NB4 (cell line): ENCODE measurements at regions not wholly inside any gene's neighbourhood (a gene's known extent, or its start where the extent isn't known, plus 50 kb on each side); places are given as distances from the start of the nearest gene placed in this dataset.

Experiments
- DNase-seq: peaks from one replicate; pipeline ENCODE4 v3.0.0; 2010; ENCODE audit warnings: low read depth
- H3K4me3 ChIP-seq: one replicate; pipeline ENCODE4 v1.5.1; 2011; ENCODE audit warnings: mild to moderate bottlenecking, low read depth, low read length, moderate library complexity
- MYC ChIP-seq: IDR thresholded peaks from 2 replicates; pipeline ENCODE4 v1.6.1; 2011; ENCODE audit warnings: low read depth, low read length
- POLR2A ChIP-seq: IDR thresholded peaks from 2 replicates; pipeline ENCODE4 v1.6.1; 2011; ENCODE audit warnings: mild to moderate bottlenecking; ENCODE audit not compliant: insufficient read length; ENCODE audit errors: extremely low read depth
- TF ChIP-seq, protein P1 (sequence below): IDR thresholded peaks from one replicate; pipeline ENCODE4 v1.5.1; 2012; ENCODE audit warnings: low read depth, low read length
- TF ChIP-seq, protein P2 (sequence below): IDR thresholded peaks from 2 replicates; pipeline ENCODE4 v1.6.1; 2011; ENCODE audit warnings: low read depth, low read length

DNA sequence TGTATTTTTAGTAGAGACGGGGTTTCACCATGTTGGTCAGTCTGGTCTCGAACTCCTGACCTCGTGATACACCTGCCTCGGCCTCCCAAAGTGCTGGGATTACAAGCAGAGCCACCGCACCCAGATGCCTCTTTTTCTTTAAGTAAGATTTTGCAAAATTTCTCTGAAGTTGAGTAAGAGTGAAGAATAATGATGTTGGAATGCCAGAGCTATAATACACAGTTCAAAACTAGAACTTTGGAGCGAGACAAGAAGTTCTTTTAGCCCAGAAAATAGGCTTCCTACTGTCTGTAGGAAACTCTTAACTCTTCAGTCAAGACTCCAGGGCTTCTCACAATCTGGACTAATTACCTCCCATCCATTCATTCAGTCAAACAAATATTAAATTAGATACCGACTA, 51.4 kb downstream of the MARCHF4 start:
- DNase-seq = no peak
- no peak for TF ChIP-seq POLR2A
- TF ChIP-seq, protein P1, sequence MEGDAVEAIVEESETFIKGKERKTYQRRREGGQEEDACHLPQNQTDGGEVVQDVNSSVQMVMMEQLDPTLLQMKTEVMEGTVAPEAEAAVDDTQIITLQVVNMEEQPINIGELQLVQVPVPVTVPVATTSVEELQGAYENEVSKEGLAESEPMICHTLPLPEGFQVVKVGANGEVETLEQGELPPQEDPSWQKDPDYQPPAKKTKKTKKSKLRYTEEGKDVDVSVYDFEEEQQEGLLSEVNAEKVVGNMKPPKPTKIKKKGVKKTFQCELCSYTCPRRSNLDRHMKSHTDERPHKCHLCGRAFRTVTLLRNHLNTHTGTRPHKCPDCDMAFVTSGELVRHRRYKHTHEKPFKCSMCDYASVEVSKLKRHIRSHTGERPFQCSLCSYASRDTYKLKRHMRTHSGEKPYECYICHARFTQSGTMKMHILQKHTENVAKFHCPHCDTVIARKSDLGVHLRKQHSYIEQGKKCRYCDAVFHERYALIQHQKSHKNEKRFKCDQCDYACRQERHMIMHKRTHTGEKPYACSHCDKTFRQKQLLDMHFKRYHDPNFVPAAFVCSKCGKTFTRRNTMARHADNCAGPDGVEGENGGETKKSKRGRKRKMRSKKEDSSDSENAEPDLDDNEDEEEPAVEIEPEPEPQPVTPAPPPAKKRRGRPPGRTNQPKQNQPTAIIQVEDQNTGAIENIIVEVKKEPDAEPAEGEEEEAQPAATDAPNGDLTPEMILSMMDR = no peak
- no peak overlapping the region for H3K4me3 ChIP-seq

DNA sequence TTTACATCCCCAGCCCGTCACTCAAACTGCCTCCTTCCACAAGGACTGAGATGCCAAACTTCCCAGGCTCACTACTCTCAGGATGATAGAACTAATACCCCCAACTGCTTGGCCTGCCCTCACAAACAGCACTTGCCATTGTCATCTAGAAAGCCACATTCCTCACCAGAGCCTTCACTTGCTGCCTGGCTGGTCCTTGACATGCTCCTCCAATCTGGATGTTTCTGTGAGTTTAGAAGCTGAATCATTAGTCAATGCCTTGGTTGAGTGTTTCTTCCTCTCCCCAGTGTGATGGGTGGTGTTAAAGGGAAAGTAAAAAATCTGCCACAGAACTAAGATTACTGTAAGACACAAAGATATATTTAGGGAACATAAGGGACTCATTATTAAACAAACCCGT, 52.5 kb downstream of the MARCHF4 start:
- TF ChIP-seq, protein P2, sequence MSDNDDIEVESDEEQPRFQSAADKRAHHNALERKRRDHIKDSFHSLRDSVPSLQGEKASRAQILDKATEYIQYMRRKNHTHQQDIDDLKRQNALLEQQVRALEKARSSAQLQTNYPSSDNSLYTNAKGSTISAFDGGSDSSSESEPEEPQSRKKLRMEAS = no peak
- TF ChIP-seq, protein P1 = no peak
- TF ChIP-seq MYC = no peak
- TF ChIP-seq POLR2A = no peak
- no peak overlapping the region for H3K4me3 ChIP-seq
- DNase-seq = no peak

DNA sequence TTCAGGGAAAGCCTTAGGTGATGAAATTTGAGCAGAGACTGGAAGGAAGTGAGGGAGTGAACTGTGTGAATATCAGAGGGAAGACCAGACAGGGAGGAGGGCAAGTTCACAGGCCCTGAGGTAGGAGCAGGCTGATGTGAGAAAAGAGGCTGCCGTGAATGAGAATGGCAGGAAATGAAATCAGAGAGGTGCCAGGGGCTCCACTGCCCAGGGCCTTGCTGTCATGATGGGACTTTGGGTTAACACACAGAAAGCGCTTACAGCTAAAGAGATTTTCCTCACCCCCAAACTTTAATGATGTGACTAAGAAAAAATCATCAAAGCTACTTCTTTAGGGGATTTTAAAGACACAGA, 53.8 kb downstream of the MARCHF4 start:
- no peak for DNase-seq
- H3K4me3 ChIP-seq = no peak overlapping the region
- no peak for TF ChIP-seq POLR2A
- no peak for TF ChIP-seq MYC

DNA sequence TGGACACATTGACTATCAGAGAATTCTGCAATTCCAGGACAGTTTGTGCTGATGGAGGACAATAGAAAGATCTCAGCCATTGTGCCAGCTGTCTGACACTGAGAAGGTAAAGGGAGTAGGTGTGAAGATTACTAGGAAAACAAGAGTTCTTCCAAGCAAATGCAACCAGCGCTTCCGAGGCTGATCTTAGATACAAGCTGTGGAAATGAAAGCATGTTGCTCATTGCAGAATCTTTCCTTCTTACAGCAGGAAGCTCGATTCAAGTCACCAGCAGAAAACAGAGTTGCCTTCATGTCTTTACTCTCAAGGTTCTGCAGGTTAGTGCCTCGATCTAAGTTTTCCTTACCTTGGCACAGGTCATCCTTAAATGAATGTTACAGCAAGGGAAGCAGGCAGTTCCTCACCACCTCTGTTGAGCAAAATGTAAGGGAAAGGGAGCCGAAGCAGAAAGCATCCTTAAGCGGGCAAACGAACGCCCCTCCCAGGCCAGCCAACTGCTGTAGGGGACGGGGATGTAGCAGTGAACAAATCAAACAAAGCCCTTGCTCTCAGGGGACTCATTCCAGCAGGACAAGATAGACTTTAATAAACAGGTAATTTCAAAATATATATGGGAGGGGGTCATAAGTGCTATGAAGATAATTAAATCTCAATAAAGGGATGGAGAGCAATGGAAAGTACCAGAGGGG, 54.3 kb downstream of the MARCHF4 start:
- TF ChIP-seq, protein P2 = no peak
- TF ChIP-seq MYC (no peak), POLR2A (no peak)
- TF ChIP-seq, protein P1 = no peak
- no peak overlapping the region for H3K4me3 ChIP-seq
- no peak for DNase-seq

DNA sequence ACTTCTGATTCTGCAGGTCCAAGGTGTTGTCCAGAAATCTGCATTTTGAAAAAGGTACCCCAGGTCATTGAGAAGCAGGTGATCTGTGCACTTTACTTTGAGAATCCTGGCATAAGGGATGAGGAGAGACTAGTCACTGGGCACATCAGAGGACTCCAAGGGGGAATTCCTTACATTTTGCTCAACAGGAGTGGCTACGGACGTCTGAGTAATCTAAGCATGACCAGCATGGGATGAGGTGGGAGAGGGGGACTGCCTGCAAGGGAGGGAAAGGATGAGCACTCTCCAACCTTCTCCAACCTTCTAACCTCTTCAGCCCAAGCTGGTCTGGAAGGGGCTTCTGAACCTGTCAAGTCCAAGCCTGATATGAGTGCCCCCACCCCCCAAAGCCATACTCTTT, 55.5 kb downstream of the MARCHF4 start:
- TF ChIP-seq POLR2A = no peak
- TF ChIP-seq, protein P2 = no peak
- TF ChIP-seq, protein P1 = no peak
- TF ChIP-seq MYC = no peak

DNA sequence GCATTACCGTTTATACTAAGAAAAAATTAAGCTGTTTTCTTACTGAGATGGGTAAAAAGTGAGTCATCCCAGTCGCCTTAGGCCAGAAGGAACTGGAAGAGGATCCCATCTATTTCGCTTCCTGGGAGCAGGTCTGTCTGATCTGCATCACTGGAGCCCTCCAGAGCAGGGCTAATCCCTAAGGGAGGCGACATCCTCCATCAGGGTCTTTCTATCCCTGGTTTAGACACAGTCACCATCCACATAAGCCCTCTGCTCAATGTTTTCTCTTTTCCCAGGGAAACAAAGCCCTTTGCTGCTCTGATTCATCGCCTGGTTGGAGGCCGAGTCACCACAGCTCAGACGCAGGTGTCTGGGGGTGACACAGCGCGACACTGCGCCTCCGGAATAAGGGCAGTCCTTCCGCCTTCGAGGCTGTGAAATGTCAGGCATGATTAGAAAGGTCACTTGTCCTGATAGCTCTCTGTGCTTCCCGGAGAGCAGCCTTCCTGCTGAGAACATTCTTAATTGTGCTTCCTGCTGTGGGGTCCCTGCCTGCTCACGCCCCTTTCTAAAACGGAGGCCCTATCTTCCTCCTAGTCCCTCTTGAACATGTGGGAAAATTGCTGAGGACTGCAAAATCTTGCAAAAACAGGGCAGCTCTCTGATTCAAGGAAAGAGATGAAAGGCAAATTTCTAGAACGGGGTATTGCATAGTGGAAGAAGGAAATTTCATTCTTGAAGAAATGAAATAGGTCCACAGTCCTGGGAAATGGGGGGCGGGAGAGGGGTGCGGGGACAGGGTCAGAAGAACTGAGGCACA, 56.3 kb downstream of the MARCHF4 start:
- H3K4me3 ChIP-seq = no peak overlapping the region
- no peak for DNase-seq
- TF ChIP-seq MYC (no peak), POLR2A (no peak)
- TF ChIP-seq, protein P1 = no peak
- TF ChIP-seq, protein P2 = no peak

More for the DNA sequence above, 55.5 kb downstream of the MARCHF4 start:
- H3K4me3 ChIP-seq = no peak overlapping the region
- no peak for DNase-seq
